ENCODE measurements at regions not wholly inside any gene's neighbourhood (a gene's known extent, or its start where the extent isn't known, plus 50 kb on each side); places are given as distances from the start of the nearest gene placed in this dataset.
"Not testable (repeated sequence)": the region's sequence is repeated elsewhere in the genome, so short reads cannot be mapped to it uniquely, and the experiment has no call there.

- no peak for DNase-seq (ENCODE audit: low spot score)
Observed at GRCh38 chr13:58906329-58907007, 1257.3 kb downstream of the DIAPH3 start.

GRCh38 chr13:58907347-58907746 is 1256.4 kb downstream of the DIAPH3 start:
- DNase-seq (ENCODE audit: low spot score), result no peak

GRCh38 chr13:58908019-58908679 is 1255.6 kb downstream of the DIAPH3 start:
- DNase-seq (ENCODE audit: low spot score), result no peak

- DNase-seq (ENCODE audit: low spot score), result no peak
Observed at GRCh38 chr13:58919551-58919950, 1244.2 kb downstream of the DIAPH3 start.

GRCh38 chr13:58921129-58921528 is 1242.6 kb downstream of the DIAPH3 start:
- DNase-seq (ENCODE audit: low spot score), result no peak

- DNase-seq (ENCODE audit: low spot score), result no peak
Observed at GRCh38 chr13:58926858-58927257, 1236.9 kb downstream of the DIAPH3 start.

GRCh38 chr13:58933475-58933874 is 1230.3 kb downstream of the DIAPH3 start:
- no peak for DNase-seq (ENCODE audit: low spot score)

GRCh38 chr13:58935689-58936088 is 1228.0 kb downstream of the DIAPH3 start:
- DNase-seq (ENCODE audit: low spot score), result no peak

GRCh38 chr13:58946274-58946673 is 1217.5 kb downstream of the DIAPH3 start:
- DNase-seq (ENCODE audit: low spot score), result no peak

GRCh38 chr13:58949646-58950045 is 1214.1 kb downstream of the DIAPH3 start:
- DNase-seq (ENCODE audit: low spot score), result no peak

GRCh38 chr13:58950911-58951310 is 1212.8 kb downstream of the DIAPH3 start:
- DNase-seq (ENCODE audit: low spot score), result no peak

- DNase-seq (ENCODE audit: low spot score), result no peak
Observed at GRCh38 chr13:58953638-58954037, 1210.1 kb downstream of the DIAPH3 start.

- DNase-seq (ENCODE audit: low spot score), result no peak
Observed at GRCh38 chr13:58955546-58956385, 1208.0 kb downstream of the DIAPH3 start.

GRCh38 chr13:58958097-58958496 is 1205.6 kb downstream of the DIAPH3 start:
- not testable (repeated sequence) for DNase-seq (ENCODE audit: low spot score)

GRCh38 chr13:58960888-58961287 is 1202.8 kb downstream of the DIAPH3 start:
- no peak for DNase-seq (ENCODE audit: low spot score)

GRCh38 chr13:58963321-58963720 is 1200.4 kb downstream of the DIAPH3 start:
- no peak for DNase-seq (ENCODE audit: low spot score)

GRCh38 chr13:58964048-58964447 is 1199.7 kb downstream of the DIAPH3 start:
- no peak for DNase-seq (ENCODE audit: low spot score)

GRCh38 chr13:58977085-58977484 is 1186.6 kb downstream of the DIAPH3 start:
- no peak for DNase-seq (ENCODE audit: low spot score)

GRCh38 chr13:58978331-58978730 is 1185.4 kb downstream of the DIAPH3 start:
- DNase-seq (ENCODE audit: low spot score), result no peak

GRCh38 chr13:58979851-58980250 is 1183.9 kb downstream of the DIAPH3 start:
- DNase-seq (ENCODE audit: low spot score), result no peak

GRCh38 chr13:58985845-58986244 is 1177.9 kb downstream of the DIAPH3 start:
- no peak for DNase-seq (ENCODE audit: low spot score)

GRCh38 chr13:58989556-58989955 is 1174.2 kb downstream of the DIAPH3 start:
- no peak for DNase-seq (ENCODE audit: low spot score)
